Hepatic stellate cell (primary cell): ENCODE measurements at regions not wholly inside any gene's neighbourhood (a gene's known extent, or its start where the extent isn't known, plus 50 kb on each side); places are given as distances from the start of the nearest gene placed in this dataset.

ENCODE experiments used
- DNase-seq: peaks from one replicate; pipeline ENCODE4 v3.0.0; 2011; ENCODE audit warnings: low spot score

- no peak for DNase-seq
Measured at GRCh38 chr2:11953258-11953657, 206.8 kb downstream of the LPIN1 start.

GRCh38 chr2:11955314-11955713 lies 208.9 kb downstream of the LPIN1 start:
- DNase-seq: no peak

DNA sequence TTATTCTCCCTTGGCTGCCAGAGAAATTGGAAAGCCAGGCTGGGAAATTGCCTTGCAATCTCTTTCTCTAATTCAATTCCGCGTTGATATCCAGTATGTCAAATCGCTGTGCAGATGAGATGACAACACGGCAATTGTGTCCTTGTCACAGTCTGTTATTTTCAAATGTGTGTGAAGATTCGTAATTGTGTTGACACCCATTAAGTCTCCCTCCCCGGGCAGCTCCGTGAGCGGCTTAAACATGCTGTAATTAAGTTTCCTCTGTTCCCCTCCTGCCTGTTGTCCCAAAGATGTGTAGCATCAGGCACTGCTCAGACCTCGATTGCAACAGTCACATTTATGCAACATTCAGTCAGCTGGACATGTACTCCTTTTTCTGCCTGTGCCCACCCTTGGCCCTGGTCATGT lies 209.5 kb downstream of the LPIN1 start:
- no peak for DNase-seq

DNA sequence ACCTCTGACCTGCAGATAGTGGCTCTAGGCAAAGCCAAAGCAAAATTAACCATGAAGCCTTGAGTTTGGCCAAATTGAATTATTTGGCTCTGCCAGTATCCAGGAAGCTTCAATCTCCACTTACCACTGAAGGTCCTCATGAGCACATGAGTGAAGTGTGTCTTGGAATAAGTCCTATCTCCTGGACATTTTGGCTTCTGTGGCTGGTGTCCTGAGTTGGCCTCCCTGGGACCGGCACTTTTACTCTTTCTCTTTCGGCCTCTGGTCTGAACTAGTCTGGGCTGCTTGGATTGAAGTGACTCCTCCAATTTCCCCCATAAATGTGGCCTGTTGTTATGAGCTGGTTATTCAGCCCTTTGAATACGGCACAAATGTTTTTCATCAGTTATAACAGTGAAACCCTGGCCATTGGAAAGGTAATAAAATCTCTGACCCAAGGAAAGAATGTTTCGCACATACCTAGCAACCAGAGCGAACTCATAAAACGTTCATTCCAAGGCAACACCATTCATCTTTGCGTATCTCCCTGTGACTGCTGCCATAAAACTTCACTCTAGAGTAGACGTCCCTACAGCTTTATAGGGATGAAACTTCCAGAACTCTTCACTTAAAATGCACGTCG lies 216.4 kb downstream of the LPIN1 start:
- DNase-seq: no peak

DNA sequence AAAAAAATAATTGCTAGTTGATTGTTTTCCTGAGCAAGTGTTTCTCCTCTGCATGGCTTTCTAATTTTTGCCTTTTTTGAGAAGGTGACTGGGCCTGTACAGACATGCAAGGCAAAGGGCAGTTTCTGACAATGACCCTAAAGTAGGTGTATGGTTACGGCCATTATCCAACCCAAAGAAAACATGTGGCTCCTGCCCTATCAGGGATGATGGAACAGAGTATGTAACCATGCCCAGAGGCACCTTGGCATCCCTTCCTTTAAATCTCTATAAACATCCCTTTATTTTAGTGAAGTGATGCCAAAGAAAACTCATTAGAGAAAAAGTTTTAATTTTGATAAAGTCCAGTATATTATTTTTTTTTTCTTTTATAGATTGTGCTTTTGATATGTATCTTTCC lies 217.5 kb downstream of the LPIN1 start:
- no peak for DNase-seq

GRCh38 chr2:11967946-11968465 lies 221.6 kb downstream of the LPIN1 start:
- no peak for DNase-seq

DNA sequence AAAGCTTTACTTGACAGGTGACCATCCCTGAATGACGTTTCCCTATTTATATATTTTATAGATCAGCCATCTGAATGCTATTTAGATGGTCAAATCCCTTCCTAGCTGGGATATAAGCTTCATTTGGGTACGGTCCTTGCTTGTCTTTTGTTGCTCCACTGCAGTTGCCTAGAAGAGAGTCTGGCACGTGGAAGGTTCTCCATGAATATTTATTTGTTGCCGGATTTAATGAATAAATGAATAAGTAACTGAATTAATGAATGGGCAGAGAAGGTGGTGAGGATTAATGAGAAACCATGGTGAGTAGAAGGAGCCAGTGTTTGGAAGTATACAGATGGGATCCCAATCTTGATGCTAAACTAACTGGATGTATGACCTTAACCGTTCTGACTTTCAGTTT lies 222.1 kb downstream of the LPIN1 start:
- DNase-seq: no peak

- no peak for DNase-seq
Measured at GRCh38 chr2:11969774-11970173, 223.3 kb downstream of the LPIN1 start.

GRCh38 chr2:11974573-11974972 lies 228.1 kb downstream of the LPIN1 start:
- DNase-seq: no peak

- no peak for DNase-seq
Measured at GRCh38 chr2:11975373-11975772, 228.9 kb downstream of the LPIN1 start.

GRCh38 chr2:11976073-11976472 lies 229.6 kb downstream of the LPIN1 start:
- no peak for DNase-seq

DNA sequence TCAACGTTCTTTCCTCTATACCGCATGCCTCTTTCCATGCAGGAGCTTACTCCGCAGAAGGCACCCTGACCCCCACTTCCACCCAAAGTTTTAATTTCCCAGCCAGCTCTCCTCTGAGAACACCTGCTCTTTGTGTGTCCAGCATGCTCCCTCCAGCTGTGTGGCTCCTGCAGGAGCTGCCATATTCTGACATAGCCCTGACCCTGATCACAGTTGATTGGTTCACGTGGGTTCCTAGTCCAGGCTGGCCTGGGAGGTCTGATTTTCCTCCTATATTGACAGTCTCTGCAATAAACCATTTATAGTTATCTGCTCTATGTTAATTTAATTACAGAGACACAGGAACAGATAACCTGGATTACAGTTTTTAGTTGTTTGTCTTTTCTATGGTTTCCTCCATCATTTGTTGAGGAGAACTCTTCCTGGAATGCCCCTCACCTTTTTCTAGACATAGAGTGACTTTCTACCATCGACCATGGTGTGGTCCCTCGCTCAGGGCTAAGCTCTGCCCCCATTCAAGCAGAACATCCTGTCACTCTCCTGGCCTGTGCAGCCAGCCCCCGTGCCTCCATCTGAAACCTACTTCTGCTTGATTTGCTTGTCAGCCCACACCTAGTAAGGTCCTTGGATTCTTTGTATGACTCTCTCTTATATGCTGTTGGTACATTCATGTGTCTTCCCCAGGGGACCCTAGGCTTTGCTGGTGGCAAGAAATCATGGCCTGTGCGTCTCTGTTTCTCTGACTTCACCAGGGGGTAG lies 231.5 kb downstream of the LPIN1 start:
- DNase-seq: no peak

- DNase-seq: no peak
Measured at GRCh38 chr2:11980809-11981208, 234.4 kb downstream of the LPIN1 start.

DNA sequence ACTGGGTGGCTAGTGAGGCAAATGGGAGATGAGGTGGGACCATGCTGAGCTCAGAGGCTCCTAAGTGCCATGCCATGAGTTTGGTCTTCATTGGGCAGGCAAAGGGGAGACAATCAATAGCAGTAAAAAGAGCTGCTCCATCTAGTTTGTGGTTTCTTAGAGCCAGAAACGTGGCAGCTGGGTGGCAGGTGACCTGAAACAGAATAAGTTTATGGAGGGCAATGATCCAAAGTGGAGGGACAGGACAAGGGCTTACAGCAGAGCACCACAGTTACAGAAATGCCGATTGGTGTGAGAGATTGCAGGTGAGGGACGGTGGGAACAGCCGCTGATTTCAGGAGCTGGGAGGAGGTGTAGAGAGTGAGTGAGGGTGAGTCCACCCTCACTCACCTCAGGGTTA lies 237.0 kb downstream of the LPIN1 start:
- DNase-seq: no peak

DNA sequence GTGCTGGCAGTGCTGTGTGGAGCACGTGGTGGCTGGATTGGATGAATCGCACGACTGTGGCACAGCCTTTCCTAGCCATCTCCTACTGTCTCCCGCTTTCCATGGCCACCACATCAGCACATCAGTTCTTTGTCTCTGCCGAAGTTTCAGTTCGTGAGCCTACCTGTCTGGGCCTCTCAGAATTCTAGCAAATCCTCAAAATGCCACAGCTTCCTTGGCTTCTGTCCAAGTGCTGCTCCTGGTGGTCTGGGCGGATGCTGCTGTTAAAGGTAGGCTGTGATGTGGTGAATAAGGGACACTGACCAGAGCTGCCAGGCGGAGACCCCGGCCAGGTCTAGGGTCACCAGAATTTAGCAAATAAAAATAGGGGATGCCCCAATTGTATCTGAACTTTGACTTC lies 237.4 kb downstream of the LPIN1 start:
- no peak for DNase-seq

GRCh38 chr2:11984316-11985158 lies 238.1 kb downstream of the LPIN1 start:
- DNase-seq: no peak

- no peak for DNase-seq
Measured at GRCh38 chr2:11985817-11986566, 239.6 kb downstream of the LPIN1 start.

GRCh38 chr2:11987151-11987550 lies 240.7 kb downstream of the LPIN1 start:
- no peak for DNase-seq

- no peak for DNase-seq
Measured at GRCh38 chr2:11988691-11989353, 242.4 kb downstream of the LPIN1 start.

- no peak for DNase-seq
Measured at GRCh38 chr2:11989354-11989703, 242.9 kb downstream of the LPIN1 start.

- no peak for DNase-seq
Measured at GRCh38 chr2:11990576-11990975, 244.1 kb downstream of the LPIN1 start.

GRCh38 chr2:11993749-11994148 lies 247.3 kb downstream of the LPIN1 start:
- no peak for DNase-seq
